Suprapubic skin (tissue), 4 donors: ENCODE measurements at regions not wholly inside any gene's neighbourhood (a gene's known extent, or its start where the extent isn't known, plus 50 kb on each side); places are given as distances from the start of the nearest gene placed in this dataset.

Experiments used
- DNase-seq, 2 donors: peaks; one replicate each; pipeline ENCODE4 v3.0.0-alpha.2; 2019; ENCODE audit warnings: low spot score in 2 of 2
- H3K27ac ChIP-seq: fragments of 200-600 bp; sonication (generic); one replicate; pipeline ENCODE4 v1.5.1; 2019
- H3K27me3 ChIP-seq: fragments of 200-600 bp; sonication (generic); one replicate; pipeline ENCODE4 v1.5.1; 2019
- H3K36me3 ChIP-seq: fragments of 200-600 bp; sonication (generic); one replicate; pipeline ENCODE4 v1.5.1; 2019
- H3K4me1 ChIP-seq: fragments of 200-600 bp; sonication (generic); one replicate; pipeline ENCODE4 v1.5.1; 2019
- H3K4me3 ChIP-seq: fragments of 200-600 bp; sonication (generic); one replicate; pipeline ENCODE4 v1.5.1; 2019; ENCODE audit warnings: mild to moderate bottlenecking
- H3K9me3 ChIP-seq: fragments of 200-600 bp; sonication (generic); one replicate; pipeline ENCODE4 v1.5.1; 2019
- CTCF ChIP-seq, 2 donors: fragments of 200-600 bp in 1 of 2; fragments of 450-650 bp in 1 of 2; sonication (generic) in 1 of 2; IDR thresholded peaks; one replicate each; pipeline ENCODE4 v1.5.1; 2016 to 2019; ENCODE audit warnings: antibody characterized with exemption in 2 of 2, mild to moderate bottlenecking in 1 of 2, moderate library complexity in 1 of 2
- EP300 ChIP-seq: sonication (generic); formaldehyde crosslinking; IDR thresholded peaks from one replicate; pipeline ENCODE4 v1.6.1; 2017; ENCODE audit warnings: antibody characterized with exemption
- POLR2A ChIP-seq, 2 donors: fragments of 450-650 bp; IDR thresholded peaks; one replicate each; pipeline ENCODE4 v1.6.1; 2017; ENCODE audit warnings: antibody characterized with exemption in 2 of 2, mild to moderate bottlenecking in 2 of 2, moderate library complexity in 2 of 2
- POLR2AphosphoS5 ChIP-seq, 3 donors: sonication (generic); formaldehyde crosslinking; IDR thresholded peaks; one replicate each; pipeline ENCODE4 v1.6.1; 2017; ENCODE audit warnings: antibody characterized with exemption in 3 of 3
- WGBS: methylation state at CpG from one replicate; pipeline ENCODE4 v1.1.5; 2018; 5-methylcytosine and 5-hydroxymethylcytosine counted together

DNA sequence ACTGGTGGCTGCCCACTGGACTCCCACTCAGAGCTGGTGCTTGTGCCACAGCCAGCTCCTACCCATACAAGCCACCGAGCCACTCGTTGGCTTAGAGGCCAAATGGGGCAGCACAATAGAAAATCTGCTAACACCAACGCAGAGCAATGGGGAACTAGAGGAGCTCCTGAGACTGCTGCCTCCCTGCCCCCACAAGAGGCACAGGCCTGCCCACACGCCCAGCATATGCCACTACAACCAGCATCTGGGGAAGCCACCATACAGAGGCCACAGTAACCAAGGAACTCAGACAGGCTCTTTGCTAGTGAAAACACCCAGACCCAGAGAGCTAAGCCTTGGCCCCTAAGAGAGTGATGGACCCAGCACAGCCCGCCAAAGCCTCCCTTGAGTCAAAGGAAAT is 231.2 kb upstream of the RAB6C start:
- Histone ChIP-seq H3K36me3 (no peaks in the 10 kb centered on the region), H3K9me3 (no peaks in the 10 kb centered on the region), H3K27me3 (no peaks in the 10 kb centered on the region), H3K4me1 (no peaks in the 10 kb centered on the region), H3K4me3 (no peak overlapping the region), H3K27ac (no peak overlapping the region)
- DNase-seq, result peak in 1 of 2 donors; percentile 18
- WGBS, result 65% methylated on average over 3 of the region's 5 CpGs
- no peak for TF ChIP-seq CTCF (IDR thresholded peaks at IDR 0.05)

DNA sequence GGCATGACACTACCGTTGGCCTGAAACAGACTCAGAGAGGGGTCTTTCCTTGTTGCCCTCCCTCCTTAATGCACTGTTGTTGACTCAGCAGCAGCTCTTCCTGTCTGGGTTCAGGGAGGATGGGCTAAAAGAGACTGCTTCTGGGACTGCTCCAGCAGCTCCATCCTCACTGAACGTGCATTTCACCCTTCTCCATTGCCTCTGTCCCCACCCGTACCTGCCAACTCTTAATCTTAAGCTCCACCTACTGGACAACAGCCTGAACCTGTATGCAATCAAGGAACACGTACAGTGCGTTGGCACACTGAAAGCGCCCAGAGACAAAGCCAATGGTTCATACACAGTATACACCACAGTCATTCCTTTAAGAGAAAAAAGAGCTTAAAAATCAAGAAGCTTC is 230.8 kb upstream of the RAB6C start:
- Histone ChIP-seq H3K4me3 (no peak overlapping the region), H3K27me3 (no peaks in the 10 kb centered on the region), H3K9me3 (no peaks in the 10 kb centered on the region), H3K27ac (no peak overlapping the region), H3K4me1 (no peaks in the 10 kb centered on the region), H3K36me3 (no peaks in the 10 kb centered on the region)
- TF ChIP-seq CTCF (IDR thresholded peaks at IDR 0.05) (no peak), EP300 (no peak), POLR2A (IDR thresholded peaks at IDR 0.05) (no peak), POLR2AphosphoS5 (IDR thresholded peaks at IDR 0.05) (no peak)
- peak in 1 of 2 donors; percentile 16 for DNase-seq
- 33% methylated on average over 6 of the region's 6 CpGs for WGBS

DNA sequence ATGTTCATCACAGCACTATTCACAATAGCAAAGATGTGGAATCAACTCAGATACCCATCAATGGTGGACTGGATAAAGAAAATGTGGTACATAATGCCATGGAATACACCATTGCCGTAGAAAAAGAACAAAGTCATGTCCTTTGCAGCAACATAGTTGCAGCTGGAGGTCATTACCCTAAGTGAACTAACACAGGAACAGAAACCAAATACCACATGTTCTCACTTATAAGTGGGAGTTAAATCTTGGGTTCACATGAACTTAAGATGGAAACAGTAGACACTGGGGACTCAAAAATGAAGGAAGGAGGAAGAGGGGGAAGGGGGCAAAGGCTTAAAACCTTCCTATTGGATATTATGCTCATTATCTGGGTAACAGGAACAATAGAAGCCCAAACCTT is 228.1 kb upstream of the RAB6C start:
- Histone ChIP-seq H3K36me3 (no peaks in the 10 kb centered on the region), H3K4me3 (no peak overlapping the region), H3K27me3 (no peaks in the 10 kb centered on the region), H3K9me3 (no peaks in the 10 kb centered on the region), H3K4me1 (no peaks in the 10 kb centered on the region), H3K27ac (no peak overlapping the region)
- TF ChIP-seq POLR2A (IDR thresholded peaks at IDR 0.05) (no peak), POLR2AphosphoS5 (IDR thresholded peaks at IDR 0.05) (no peak), EP300 (no peak), CTCF (IDR thresholded peaks at IDR 0.05) (no peak)
- DNase-seq, result no peak
- 55% methylated on average over 1 of the region's 1 CpG for WGBS

DNA sequence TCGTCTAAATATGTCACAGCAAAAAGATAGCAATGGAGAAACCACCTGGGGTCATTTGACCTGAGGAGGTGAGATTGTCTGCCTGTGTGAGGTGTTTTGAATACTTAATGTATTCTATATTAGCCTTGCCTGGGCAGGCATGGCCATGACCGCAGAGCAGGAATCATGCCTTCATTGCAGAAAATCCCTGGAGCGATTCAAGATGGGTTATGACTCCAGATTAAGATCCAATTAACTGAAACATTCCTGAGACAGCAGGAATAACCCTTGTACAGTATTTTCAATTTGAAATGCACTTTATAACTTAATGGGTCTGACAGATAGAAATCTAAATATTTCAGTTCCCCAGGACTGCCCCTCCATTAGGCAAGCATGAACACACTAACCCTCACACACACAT is 227.3 kb upstream of the RAB6C start:
- H3K4me3 ChIP-seq, result no peak overlapping the region
- H3K9me3 ChIP-seq, result no peaks in the 10 kb centered on the region
- no peak overlapping the region for H3K27ac ChIP-seq
- DNase-seq, result no peak
- TF ChIP-seq POLR2A (IDR thresholded peaks at IDR 0.05), result no peak
- no peaks in the 10 kb centered on the region for H3K36me3 ChIP-seq
- no peaks in the 10 kb centered on the region for H3K4me1 ChIP-seq
- no peaks in the 10 kb centered on the region for H3K27me3 ChIP-seq
- 66% methylated on average over 3 of the region's 3 CpGs for WGBS

DNA sequence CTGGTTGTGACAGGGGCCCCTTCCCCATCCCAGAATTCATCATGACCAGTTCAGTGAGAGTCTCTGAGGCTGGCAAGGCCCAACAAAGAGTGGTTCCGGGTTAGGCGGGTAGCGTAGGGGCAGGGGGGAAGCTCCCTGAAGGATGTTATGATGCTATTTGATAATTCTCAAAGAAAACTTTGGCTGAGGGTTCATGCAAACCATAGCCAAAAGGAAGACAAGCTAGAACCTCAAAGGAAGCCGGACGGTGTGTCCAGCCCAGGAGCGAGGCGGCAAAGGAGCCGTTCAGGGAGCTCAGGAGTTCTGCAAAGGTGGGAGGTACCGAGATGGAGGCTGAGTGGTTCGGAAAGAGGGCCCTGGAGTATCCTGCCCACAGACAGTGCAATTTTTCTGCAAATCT is 226.8 kb upstream of the RAB6C start:
- no peaks in the 10 kb centered on the region for H3K36me3 ChIP-seq
- no peaks in the 10 kb centered on the region for H3K9me3 ChIP-seq
- no peak for TF ChIP-seq EP300
- TF ChIP-seq POLR2AphosphoS5 (IDR thresholded peaks at IDR 0.05), result no peak
- no peak for TF ChIP-seq CTCF (IDR thresholded peaks at IDR 0.05)
- no peak for TF ChIP-seq POLR2A (IDR thresholded peaks at IDR 0.05)
- DNase-seq, result peak in 1 of 2 donors; percentile 72
- no peak overlapping the region for H3K4me3 ChIP-seq
- H3K27ac ChIP-seq, result no peak overlapping the region
- WGBS, result 90% methylated on average over 10 of the region's 10 CpGs
- no peaks in the 10 kb centered on the region for H3K27me3 ChIP-seq
- H3K4me1 ChIP-seq, result no peaks in the 10 kb centered on the region

GRCh38 chr2:129753261-129753660 is 226.2 kb upstream of the RAB6C start:
- no peak overlapping the region for H3K4me3 ChIP-seq
- no peak for TF ChIP-seq POLR2A (IDR thresholded peaks at IDR 0.05)
- TF ChIP-seq CTCF (IDR thresholded peaks at IDR 0.05), result no peak
- no peak for TF ChIP-seq EP300
- no peak for TF ChIP-seq POLR2AphosphoS5 (IDR thresholded peaks at IDR 0.05)
- DNase-seq, result peak in 1 of 2 donors; percentile 12
- H3K4me1 ChIP-seq, result peaks cover 3% of the 10 kb centered on the region
- no peaks in the 10 kb centered on the region for H3K27me3 ChIP-seq
- 68% methylated on average over 8 of the region's 8 CpGs for WGBS
- H3K9me3 ChIP-seq, result no peaks in the 10 kb centered on the region
- no peaks in the 10 kb centered on the region for H3K36me3 ChIP-seq
- H3K27ac ChIP-seq, result no peak overlapping the region
